Kidney (tissue), 13 donors: ENCODE measurements at regions not wholly inside any gene's neighbourhood (a gene's known extent, or its start where the extent isn't known, plus 50 kb on each side); places are given as distances from the start of the nearest gene placed in this dataset.

Source experiments
- DNase-seq, 5 donors: peaks; one replicate each; pipeline ENCODE4 v3.0.0-alpha.2; 2013 to 2020
- FAIRE-seq: peaks from 2 replicates; lab custom pipeline; 2012; peaks lifted over from hg19 to GRCh38; lab: Jason Lieb, UNC
- H3K27ac ChIP-seq, 2 donors: one replicate each; pipeline ENCODE4 v1.7.0; 2013; ENCODE audit warnings: low read depth in 2 of 2, low read length in 2 of 2, inconsistent platforms in 1 of 2
- H3K27me3 ChIP-seq: one replicate; pipeline ENCODE4 v1.7.1; 2013; ENCODE audit warnings: low read length, inconsistent platforms; ENCODE audit not compliant: control insufficient read depth, insufficient read depth
- H3K36me3 ChIP-seq, 3 donors: one replicate each; pipeline versions ENCODE4 v1.7.0 to v1.7.1; 2013; ENCODE audit warnings: low read length in 3 of 3, control low read depth in 1 of 3, inconsistent platforms in 1 of 3; ENCODE audit not compliant: insufficient read depth in 3 of 3, control insufficient read depth in 2 of 3
- H3K4me1 ChIP-seq, 3 donors: one replicate each; pipeline versions ENCODE4 v1.7.0 to v1.7.1; 2013; ENCODE audit warnings: low read length in 3 of 3, inconsistent platforms in 1 of 3, low read depth in 1 of 3; ENCODE audit not compliant: control insufficient read depth in 2 of 3, insufficient read depth in 2 of 3
- H3K4me3 ChIP-seq, 3 donors: one replicate each; pipeline versions ENCODE4 v1.7.0 to v1.8.1; 2013; ENCODE audit warnings: low read length in 3 of 3, control low read depth in 1 of 3, inconsistent platforms in 1 of 3
- H3K9ac ChIP-seq, 3 donors: one replicate each; pipeline versions ENCODE4 v1.7.0 to v1.7.1; 2013; ENCODE audit warnings: low read length in 3 of 3, control low read depth in 1 of 3, inconsistent platforms in 1 of 3
- H3K9me3 ChIP-seq, 3 donors: one replicate each; pipeline versions ENCODE4 v1.7.0 to v1.7.1; 2013; ENCODE audit warnings: low read length in 3 of 3, control low read depth in 1 of 3, inconsistent platforms in 1 of 3; ENCODE audit not compliant: control insufficient read depth in 2 of 3, insufficient read depth in 1 of 3
- intact Hi-C: fragments of 100-400 bp; cut with DNase I; formaldehyde crosslinking; loops from one replicate; pipeline ENCODE4 v1.11.1; 2022
- TF ChIP-seq, protein P1 (sequence below): IDR thresholded peaks from 3 replicates; pipeline ENCODE4 v1.5.1; 2012; ENCODE audit warnings: mild to moderate bottlenecking, moderate library complexity, borderline replicate concordance; ENCODE audit not compliant: insufficient read depth; ENCODE audit errors: extremely low read depth
- donor health status: control.
- donor health status: control.
- donor health status: control.
- donor health status: control.
- donor health status: control.
- donor health status: DM: yes; HTN: yes; CAD: no.
- donor health status: Normal renal cell carcinoma (clear cell type).

DNA sequence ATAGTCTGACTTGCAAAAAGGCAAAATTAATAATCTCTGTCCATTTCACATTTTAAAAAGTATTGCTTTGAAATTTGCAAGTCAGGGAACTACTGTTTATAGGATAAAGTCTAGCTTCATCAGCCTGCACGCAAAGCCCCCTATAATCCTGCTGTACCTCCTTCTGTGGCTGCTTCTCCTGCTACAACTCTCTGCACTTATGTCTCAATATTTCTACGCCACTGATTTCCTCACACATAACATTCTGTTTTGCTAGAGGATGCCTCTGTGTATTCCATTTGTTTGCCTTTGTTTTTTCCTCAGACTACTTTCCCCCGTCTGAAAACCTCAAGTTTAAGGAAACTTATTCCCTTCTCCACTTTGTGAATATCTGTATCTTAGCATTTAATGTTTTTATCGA, 389.9 kb downstream of the RFC3 start:
- Histone ChIP-seq H3K4me3 (no peak overlapping the region), H3K4me1 (no peaks in the 10 kb centered on the region), H3K9ac (no peak overlapping the region), H3K27ac (no peak overlapping the region), H3K27me3 (no peaks in the 10 kb centered on the region), H3K9me3 (no peaks in the 10 kb centered on the region), H3K36me3 (no peaks in the 10 kb centered on the region)
- intact Hi-C loops = no loop called here
- TF ChIP-seq, protein P1, sequence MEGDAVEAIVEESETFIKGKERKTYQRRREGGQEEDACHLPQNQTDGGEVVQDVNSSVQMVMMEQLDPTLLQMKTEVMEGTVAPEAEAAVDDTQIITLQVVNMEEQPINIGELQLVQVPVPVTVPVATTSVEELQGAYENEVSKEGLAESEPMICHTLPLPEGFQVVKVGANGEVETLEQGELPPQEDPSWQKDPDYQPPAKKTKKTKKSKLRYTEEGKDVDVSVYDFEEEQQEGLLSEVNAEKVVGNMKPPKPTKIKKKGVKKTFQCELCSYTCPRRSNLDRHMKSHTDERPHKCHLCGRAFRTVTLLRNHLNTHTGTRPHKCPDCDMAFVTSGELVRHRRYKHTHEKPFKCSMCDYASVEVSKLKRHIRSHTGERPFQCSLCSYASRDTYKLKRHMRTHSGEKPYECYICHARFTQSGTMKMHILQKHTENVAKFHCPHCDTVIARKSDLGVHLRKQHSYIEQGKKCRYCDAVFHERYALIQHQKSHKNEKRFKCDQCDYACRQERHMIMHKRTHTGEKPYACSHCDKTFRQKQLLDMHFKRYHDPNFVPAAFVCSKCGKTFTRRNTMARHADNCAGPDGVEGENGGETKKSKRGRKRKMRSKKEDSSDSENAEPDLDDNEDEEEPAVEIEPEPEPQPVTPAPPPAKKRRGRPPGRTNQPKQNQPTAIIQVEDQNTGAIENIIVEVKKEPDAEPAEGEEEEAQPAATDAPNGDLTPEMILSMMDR = no peak
- FAIRE-seq (no peak), DNase-seq (no peak)

DNA sequence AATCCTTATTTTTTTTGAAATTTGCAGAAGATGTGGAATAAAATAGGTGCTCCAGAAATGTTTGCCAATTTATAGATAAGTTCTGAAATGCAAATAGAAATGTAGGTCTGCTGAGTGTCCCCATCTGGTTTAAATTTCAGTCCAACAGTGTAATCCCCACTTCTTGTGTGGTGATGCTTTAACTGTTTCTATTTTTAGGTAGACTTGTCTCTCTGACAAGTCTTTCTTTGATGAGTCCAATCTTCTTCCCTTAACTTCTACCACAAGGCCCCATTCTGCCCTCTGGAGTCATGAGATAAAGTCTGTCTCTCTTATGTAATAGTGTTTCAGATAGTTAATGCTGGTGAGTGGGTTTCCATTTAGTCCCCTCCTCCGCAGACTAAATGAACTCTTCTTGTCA, 390.4 kb downstream of the RFC3 start:
- no peak for FAIRE-seq
- Histone ChIP-seq H3K4me3 (no peak overlapping the region), H3K27me3 (no peaks in the 10 kb centered on the region), H3K27ac (no peak overlapping the region), H3K9me3 (no peaks in the 10 kb centered on the region), H3K36me3 (no peaks in the 10 kb centered on the region), H3K9ac (no peak overlapping the region), H3K4me1 (no peaks in the 10 kb centered on the region)
- TF ChIP-seq, protein P1 = no peak
- no peak for DNase-seq
- intact Hi-C loops = no loop called here

DNA sequence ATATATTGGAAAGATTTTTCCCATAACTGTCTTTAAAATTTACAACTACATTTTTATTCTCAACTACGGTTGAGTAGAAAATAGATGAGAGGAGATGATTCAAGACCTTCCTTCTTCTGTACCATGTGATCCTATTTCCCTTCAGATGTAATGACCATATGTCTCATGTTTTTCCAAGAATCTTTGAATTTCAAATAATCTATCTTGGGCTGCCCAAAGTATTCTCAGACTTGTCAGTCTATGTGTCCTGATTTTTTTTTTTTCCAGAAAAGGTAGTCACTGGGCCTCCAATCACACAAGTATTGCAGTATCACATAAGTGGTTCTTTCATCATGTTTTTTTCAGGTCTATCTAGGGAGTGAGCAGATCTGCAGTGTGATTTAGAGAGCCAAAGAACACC, 392.4 kb downstream of the RFC3 start:
- Histone ChIP-seq H3K27me3 (no peaks in the 10 kb centered on the region), H3K36me3 (no peaks in the 10 kb centered on the region), H3K27ac (no peak overlapping the region), H3K4me3 (no peak overlapping the region), H3K4me1 (no peaks in the 10 kb centered on the region), H3K9me3 (no peaks in the 10 kb centered on the region), H3K9ac (no peak overlapping the region)
- intact Hi-C loops = no loop called here
- DNase-seq (no peak), FAIRE-seq (no peak)
- TF ChIP-seq, protein P1 = no peak

DNA sequence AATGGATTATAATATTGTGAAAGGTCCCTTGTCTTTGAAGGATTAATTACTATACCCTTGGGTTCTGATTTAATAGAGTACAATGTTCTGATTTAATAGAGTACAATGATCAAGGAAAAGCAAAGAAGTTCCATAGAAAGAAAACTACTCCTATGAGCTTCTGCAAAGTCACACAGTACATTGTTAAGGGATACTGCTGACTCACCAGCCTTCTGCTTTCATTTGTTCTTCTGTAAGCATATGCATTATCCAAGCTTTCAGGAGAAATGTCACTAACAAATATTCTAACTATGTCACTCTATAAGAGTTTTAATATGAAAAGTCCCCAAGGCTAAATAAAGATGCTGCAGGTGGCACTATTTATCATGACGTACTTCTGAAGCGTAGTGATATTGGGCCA, 396.7 kb downstream of the RFC3 start:
- no peaks in the 10 kb centered on the region for H3K36me3 ChIP-seq
- no peak for FAIRE-seq
- no peak for DNase-seq
- TF ChIP-seq, protein P1 = no peak
- H3K4me1 ChIP-seq = no peaks in the 10 kb centered on the region
- H3K9ac ChIP-seq = no peak overlapping the region
- intact Hi-C loops = no loop called here
- H3K27me3 ChIP-seq = no peaks in the 10 kb centered on the region
- no peaks in the 10 kb centered on the region for H3K9me3 ChIP-seq
- no peak overlapping the region for H3K4me3 ChIP-seq
- no peak overlapping the region for H3K27ac ChIP-seq
